HCT116 (cell line): ENCODE measurements at regions not wholly inside any gene's neighbourhood (a gene's known extent, or its start where the extent isn't known, plus 50 kb on each side); places are given as distances from the start of the nearest gene placed in this dataset.

Source experiments
- ATAC-seq: fragments of 200-7000 bp; cut with Tn5 transposase; 2 replicates; pipeline ENCODE4 v1.9.1; 2020; ENCODE audit warnings: mild to moderate bottlenecking, moderate library complexity
- BruUV-seq: library from RNA; stranded (reverse); fragments of 400-500 nt; replicated peaks from 2 replicates; lab custom pipeline; 2021; lab: Mats Ljungman, UMichigan
- CTCF ChIA-PET: fragments of 300-600 bp; sonication (Branson Sonifier 250); formaldehyde crosslinking; loops from one replicate; lab custom pipeline; 2021; ENCODE audit warnings: antibody characterized with exemption; lab: Charles Lee
- POLR2A ChIA-PET: fragments of 300-600, 350-600 bp; sonication (Branson Sonifier 250); formaldehyde crosslinking; loops from one replicate; lab custom pipeline; 2021; ENCODE audit warnings: antibody characterized with exemption; lab: Charles Lee
- RAD21 ChIA-PET, 2 experiments: fragments of 300-600 bp; sonication (Branson Sonifier 250); formaldehyde crosslinking; loops; one replicate each; lab custom pipeline; 2023; ENCODE audit warnings: low total read pairs in 2 of 2; ENCODE audit not compliant: uncharacterized antibody in 2 of 2, unreplicated experiment in 2 of 2, low non-redundant PET in 1 of 2; lab: Charles Lee
- DNase-seq: peaks from one replicate; pipeline ENCODE4 v3.0.0-alpha.2; 2010; ENCODE audit warnings: low read depth, low spot score
- H2AFZ ChIP-seq: fragments of 200-600 bp; shearing (Covaris generic), sonication (generic); 2 replicates; pipeline ENCODE4 v1.6.1; 2017; ENCODE audit warnings: low read depth, mixed run types, mixed read lengths, antibody characterized with exemption, low read length; ENCODE audit not compliant: poor library complexity, severe bottlenecking
- H3K27ac ChIP-seq: 2 replicates; pipeline ENCODE4 v1.5.1; 2012; ENCODE audit warnings: low read depth, low read length
- H3K27me3 ChIP-seq: fragments of 200-600 bp; sonication (generic); 2 replicates; pipeline ENCODE4 v1.6.1; 2016; ENCODE audit warnings: mixed run types, low read length, mixed read lengths; ENCODE audit not compliant: insufficient read depth
- H3K36me3 ChIP-seq, 2 experiments: fragments of 200-500 bp in 1 of 2; fragments of 200-600 bp in 1 of 2; sonication (Bioruptor generic) in 1 of 2; sonication (generic) in 1 of 2; 2 replicates each; pipeline versions ENCODE4 v1.5.1 to v1.6.1; 2014 to 2016; ENCODE audit warnings: low read length in 2 of 2, inconsistent platforms in 1 of 2, mixed read lengths in 1 of 2, mixed run types in 1 of 2; ENCODE audit not compliant: insufficient read depth in 2 of 2, control insufficient read depth in 1 of 2
- H3K4me1 ChIP-seq, 2 experiments: fragments of 200-600 bp in 1 of 2; sonication (generic) in 1 of 2; 2 replicates each; pipeline versions ENCODE4 v1.5.1 to v1.6.1; 2012 to 2017; ENCODE audit warnings: low read length in 2 of 2, inconsistent platforms in 1 of 2, mild to moderate bottlenecking in 1 of 2, mixed read lengths in 1 of 2, mixed run types in 1 of 2, moderate library complexity in 1 of 2; ENCODE audit not compliant: insufficient read depth in 2 of 2, control insufficient read depth in 1 of 2
- H3K4me2 ChIP-seq: fragments of 200-600 bp; sonication (generic); 2 replicates; pipeline ENCODE4 v1.6.1; 2017; ENCODE audit warnings: mixed run types, low read length, mixed read lengths
- H3K4me3 ChIP-seq, 2 experiments: fragments of 200-600 bp in 1 of 2; sonication (generic) in 1 of 2; replicated peaks in 1 of 2; 2 replicates each; pipeline ENCODE4 v1.5.1; 2011 to 2016; ENCODE audit warnings: low read length in 2 of 2, control low read depth in 1 of 2, low read depth in 1 of 2, mild to moderate bottlenecking in 1 of 2, mixed read lengths in 1 of 2, mixed run types in 1 of 2
- H3K79me2 ChIP-seq: fragments of 200-600 bp; sonication (generic); 2 replicates; pipeline ENCODE4 v1.6.1; 2017; ENCODE audit warnings: mild to moderate bottlenecking, mixed run types, low read length, moderate library complexity, mixed read lengths; ENCODE audit not compliant: insufficient read depth
- H3K9ac ChIP-seq: fragments of 200-600 bp; sonication (generic); 2 replicates; pipeline ENCODE4 v1.6.1; 2016; ENCODE audit warnings: low read length, mixed read lengths
- H3K9me2 ChIP-seq: fragments of 200-600 bp; sonication (generic), shearing (Covaris generic); 2 replicates; pipeline ENCODE4 v1.6.1; 2017; ENCODE audit warnings: mixed run types, mild to moderate bottlenecking, moderate library complexity; ENCODE audit not compliant: insufficient read depth
- H3K9me3 ChIP-seq, 2 experiments: fragments of 200-500 bp in 1 of 2; fragments of 200-600 bp in 1 of 2; sonication (Bioruptor generic) in 1 of 2; sonication (generic) in 1 of 2; 2 replicates each; pipeline ENCODE4 v1.6.1; 2014 to 2017; ENCODE audit warnings: low read length in 2 of 2, mixed read lengths in 2 of 2, inconsistent platforms in 1 of 2, low read depth in 1 of 2, mild to moderate bottlenecking in 1 of 2, mixed run types in 1 of 2, moderate library complexity in 1 of 2; ENCODE audit not compliant: control insufficient read depth in 1 of 2, insufficient read depth in 1 of 2
- H4K20me1 ChIP-seq: fragments of 200-600 bp; sonication (generic), shearing (Covaris generic); 2 replicates; pipeline ENCODE4 v1.6.1; 2017; ENCODE audit warnings: mixed run types, mild to moderate bottlenecking, moderate library complexity; ENCODE audit not compliant: insufficient read depth
- ELF1 ChIP-seq: IDR thresholded peaks from 2 replicates; pipeline ENCODE4 v1.6.1; 2012; ENCODE audit warnings: low read depth, borderline replicate concordance
- FOSL1 ChIP-seq: IDR thresholded peaks from 2 replicates; pipeline ENCODE4 v1.6.1; 2012; ENCODE audit warnings: low read depth
- JUND ChIP-seq: IDR thresholded peaks from 2 replicates; pipeline ENCODE4 v1.6.1; 2012
- POLR2A ChIP-seq: IDR thresholded peaks from 2 replicates; pipeline ENCODE4 v1.7.0; 2011; ENCODE audit warnings: borderline replicate concordance; ENCODE audit not compliant: insufficient read depth, insufficient read length; ENCODE audit errors: extremely low read depth
- POLR2AphosphoS5 ChIP-seq: IDR thresholded peaks from 2 replicates; pipeline ENCODE4 v1.6.1; 2011; ENCODE audit warnings: mild to moderate bottlenecking, low read depth, low read length, moderate library complexity
- RAD21 ChIP-seq: IDR thresholded peaks from 2 replicates; pipeline ENCODE4 v1.6.1; 2012; ENCODE audit warnings: low read depth, mild to moderate bottlenecking
- SIN3A ChIP-seq: IDR thresholded peaks from 2 replicates; pipeline ENCODE4 v1.6.1; 2012; ENCODE audit warnings: low read depth
- TCF7L2 ChIP-seq: IDR thresholded peaks from 2 replicates; pipeline ENCODE4 v1.7.0; 2011; ENCODE audit warnings: borderline replicate concordance, inconsistent platforms; ENCODE audit not compliant: insufficient read depth, insufficient read length; ENCODE audit errors: extremely low read depth
- ZBTB33 ChIP-seq: IDR thresholded peaks from 2 replicates; pipeline ENCODE4 v1.6.1; 2011; ENCODE audit warnings: mild to moderate bottlenecking, low read length, moderate library complexity; ENCODE audit not compliant: insufficient replicate concordance; ENCODE audit errors: extremely low read depth
- ZFX ChIP-seq: fragments of 450-650 bp; IDR thresholded peaks from 2 replicates; pipeline ENCODE4 v1.6.1; 2017
- intact Hi-C: fragments of 100-400 bp; cut with micrococcal nuclease; formaldehyde crosslinking; loops from 2 replicates; pipeline ENCODE4 v1.10.0; 2022
- TF ChIP-seq, protein P1 (sequence below): IDR thresholded peaks from 2 replicates; pipeline ENCODE4 v1.6.1; 2012

GRCh38 chr14:71659159-71659558 is 273.1 kb upstream of the RGS6 start:
- no peak overlapping the region for H3K27ac ChIP-seq
- RAD21 ChIA-PET: no interaction called here
- DNase-seq (no peak), ATAC-seq (no peak)
- no peak for TF ChIP-seq RAD21
- no peak for TF ChIP-seq FOSL1
- 0 out of 2 replicates have a peak, but pooled peaks have one; percentile 9 for TF ChIP-seq JUND
- no peak overlapping the region for H3K9ac ChIP-seq
- no peak overlapping the region for H3K4me3 ChIP-seq
- BruUV-seq: no TSS peak
- H3K36me3 ChIP-seq: no peaks in the 10 kb centered on the region
- H4K20me1 ChIP-seq: no peaks in the 10 kb centered on the region
- peaks cover 2 to 15% of the 10 kb centered on the region in 2 experiments; a peak in 2 of 4 replicates for H3K4me1 ChIP-seq
- H3K27me3 ChIP-seq: no peaks in the 10 kb centered on the region
- H2AFZ ChIP-seq: no peak overlapping the region
- H3K9me3 ChIP-seq: no peaks in the 10 kb centered on the region
- H3K4me2 ChIP-seq: no peak overlapping the region
- CTCF ChIA-PET: no interaction called here
- H3K9me2 ChIP-seq: no peaks in the 10 kb centered on the region
- intact Hi-C loops: no loop called here
- POLR2A ChIA-PET: no interaction called here
- no peaks in the 10 kb centered on the region for H3K79me2 ChIP-seq

DNA sequence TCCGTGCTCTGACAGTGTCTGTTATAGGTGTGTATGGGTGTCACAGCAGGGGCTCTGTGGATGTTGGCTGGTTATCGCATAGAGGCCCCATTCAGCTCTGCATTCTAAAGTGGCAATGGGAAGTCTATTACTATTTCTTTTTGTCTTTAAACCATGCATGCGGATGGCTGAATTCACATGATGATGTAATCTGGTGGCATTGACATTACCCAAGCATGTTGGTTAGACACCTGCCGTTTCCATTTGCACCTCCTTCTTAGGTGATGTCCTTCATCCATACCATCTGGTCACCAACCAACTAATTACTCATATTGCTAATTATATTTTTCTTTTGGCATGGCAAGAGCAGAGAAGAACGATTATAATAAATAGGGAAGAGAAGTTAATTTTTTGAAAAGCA is 270.8 kb upstream of the RGS6 start:
- Histone ChIP-seq H3K79me2 (no peaks in the 10 kb centered on the region), H2AFZ (no peak overlapping the region), H3K9me3 (no peaks in the 10 kb centered on the region), H3K4me3 (no peak overlapping the region), H3K27ac (no peak overlapping the region), H3K4me2 (no peak overlapping the region), H3K36me3 (no peaks in the 10 kb centered on the region), H4K20me1 (no peaks in the 10 kb centered on the region), H3K27me3 (no peaks in the 10 kb centered on the region), H3K9me2 (no peaks in the 10 kb centered on the region), H3K9ac (no peak overlapping the region), H3K4me1 (peaks cover 2 to 15% of the 10 kb centered on the region in 2 experiments; a peak in 2 of 4 replicates)
- POLR2A ChIA-PET: no interaction called here
- no TSS peak for BruUV-seq
- no peak for TF ChIP-seq JUND
- no peak for TF ChIP-seq POLR2A
- TF ChIP-seq TCF7L2: no peak
- TF ChIP-seq ZFX: no peak
- TF ChIP-seq SIN3A: no peak
- TF ChIP-seq ZBTB33: no peak
- TF ChIP-seq, protein P1, sequence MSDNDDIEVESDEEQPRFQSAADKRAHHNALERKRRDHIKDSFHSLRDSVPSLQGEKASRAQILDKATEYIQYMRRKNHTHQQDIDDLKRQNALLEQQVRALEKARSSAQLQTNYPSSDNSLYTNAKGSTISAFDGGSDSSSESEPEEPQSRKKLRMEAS: no peak
- no peak for TF ChIP-seq POLR2AphosphoS5
- no peak for TF ChIP-seq ELF1
- no peak for TF ChIP-seq RAD21
- no peak for ATAC-seq
- no peak for DNase-seq
- RAD21 ChIA-PET: no interaction called here
- intact Hi-C loops: no loop called here
- CTCF ChIA-PET: no interaction called here
